WTC11 (cell line): ENCODE measurements at regions not wholly inside any gene's neighbourhood (a gene's known extent, or its start where the extent isn't known, plus 50 kb on each side); places are given as distances from the start of the nearest gene placed in this dataset.

Experiments used
- NR2C2 ChIP-seq: sonication (generic); formaldehyde crosslinking; IDR thresholded peaks from 2 replicates; pipeline ENCODE4 v1.8.0; 2022; ENCODE audit warnings: mild to moderate bottlenecking, missing genetic modification reagents
- SMAD3 ChIP-seq: sonication (generic); formaldehyde crosslinking; IDR thresholded peaks from 2 replicates; pipeline ENCODE4 v1.8.0; 2022; ENCODE audit warnings: missing genetic modification reagents, mild to moderate bottlenecking, borderline replicate concordance
- TF ChIP-seq, protein P1 (sequence below): fragments of 200-600 bp; IDR thresholded peaks from 2 replicates; pipeline ENCODE4 v1.8.0; 2022; ENCODE audit warnings: antibody characterized with exemption

DNA sequence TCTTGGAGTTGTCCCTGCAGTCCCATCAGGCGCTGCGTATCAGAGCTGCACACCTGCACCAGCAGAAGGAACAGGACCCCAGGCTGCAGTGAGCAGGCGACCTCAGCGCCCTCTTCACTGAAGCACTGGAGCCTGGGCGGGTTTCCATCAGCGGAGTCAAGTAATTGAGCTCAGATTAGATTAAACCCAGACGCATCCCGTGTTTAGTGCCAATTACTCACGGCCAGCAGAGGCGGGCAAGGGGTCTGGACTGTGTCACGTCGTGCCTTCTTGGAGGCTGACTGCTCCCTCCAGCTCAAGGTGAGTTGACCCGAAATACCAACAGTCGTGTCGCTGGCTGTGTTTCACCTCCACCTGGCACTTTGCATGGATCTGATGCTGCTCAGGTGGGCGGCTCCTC, 123.6 kb downstream of the CXCL12 start:
- TF ChIP-seq, protein P1, sequence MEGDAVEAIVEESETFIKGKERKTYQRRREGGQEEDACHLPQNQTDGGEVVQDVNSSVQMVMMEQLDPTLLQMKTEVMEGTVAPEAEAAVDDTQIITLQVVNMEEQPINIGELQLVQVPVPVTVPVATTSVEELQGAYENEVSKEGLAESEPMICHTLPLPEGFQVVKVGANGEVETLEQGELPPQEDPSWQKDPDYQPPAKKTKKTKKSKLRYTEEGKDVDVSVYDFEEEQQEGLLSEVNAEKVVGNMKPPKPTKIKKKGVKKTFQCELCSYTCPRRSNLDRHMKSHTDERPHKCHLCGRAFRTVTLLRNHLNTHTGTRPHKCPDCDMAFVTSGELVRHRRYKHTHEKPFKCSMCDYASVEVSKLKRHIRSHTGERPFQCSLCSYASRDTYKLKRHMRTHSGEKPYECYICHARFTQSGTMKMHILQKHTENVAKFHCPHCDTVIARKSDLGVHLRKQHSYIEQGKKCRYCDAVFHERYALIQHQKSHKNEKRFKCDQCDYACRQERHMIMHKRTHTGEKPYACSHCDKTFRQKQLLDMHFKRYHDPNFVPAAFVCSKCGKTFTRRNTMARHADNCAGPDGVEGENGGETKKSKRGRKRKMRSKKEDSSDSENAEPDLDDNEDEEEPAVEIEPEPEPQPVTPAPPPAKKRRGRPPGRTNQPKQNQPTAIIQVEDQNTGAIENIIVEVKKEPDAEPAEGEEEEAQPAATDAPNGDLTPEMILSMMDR, result no peak
- no peak for TF ChIP-seq NR2C2 (CRISPR knock-in tag)
- no peak for TF ChIP-seq SMAD3 (CRISPR knock-in tag)
